GM23338 (cell line): ENCODE measurements at regions not wholly inside any gene's neighbourhood (a gene's known extent, or its start where the extent isn't known, plus 50 kb on each side); places are given as distances from the start of the nearest gene placed in this dataset.

ENCODE experiments used
- CREB1 ChIP-seq: fragments of 250-450 bp; sonication (Bioruptor Pico); IDR thresholded peaks from 2 replicates; pipeline ENCODE4 v1.5.0; 2020; ENCODE audit warnings: low read depth, mild to moderate bottlenecking, moderate library complexity
- CTCF ChIP-seq, 2 experiments: fragments of 200-600 bp in 1 of 2; sonication (generic) in 1 of 2; conservative IDR thresholded peaks; 2 replicates each; pipeline versions ENCODE4 v1.5.1 to v1.6.1; 2016 to 2017; ENCODE audit warnings: antibody characterized with exemption in 2 of 2, low read depth in 2 of 2, mild to moderate bottlenecking in 2 of 2, moderate library complexity in 1 of 2
- EZH2 ChIP-seq: fragments of 200-600 bp; sonication (generic); IDR thresholded peaks from one replicate; pipeline ENCODE4 v1.8.0; 2017; ENCODE audit warnings: antibody characterized with exemption, mild to moderate bottlenecking, low read depth; ENCODE audit not compliant: unreplicated experiment
- JUNB ChIP-seq: IDR thresholded peaks from one replicate; pipeline ENCODE4 v1.6.1; 2016; ENCODE audit warnings: antibody characterized with exemption; ENCODE audit not compliant: unreplicated experiment
- NANOG ChIP-seq: IDR thresholded peaks from 2 replicates; pipeline ENCODE4 v1.6.1; 2016; ENCODE audit warnings: antibody characterized with exemption, borderline replicate concordance
- POLR2AphosphoS5 ChIP-seq: IDR thresholded peaks from 2 replicates; pipeline ENCODE4 v1.6.1; 2016; ENCODE audit warnings: antibody characterized with exemption, low read depth
- ZNF331 ChIP-seq: fragments of 250-450 bp; sonication (Bioruptor Pico); IDR thresholded peaks from 2 replicates; pipeline ENCODE4 v1.5.0; 2020; ENCODE audit warnings: low read depth, mild to moderate bottlenecking, moderate library complexity
- ZNF462 ChIP-seq: fragments of 250-450 bp; sonication (Bioruptor Pico); IDR thresholded peaks from 2 replicates; pipeline ENCODE4 v1.5.0; 2020; ENCODE audit warnings: mild to moderate bottlenecking, moderate library complexity

GRCh38 chr10:131685007-131685406 lies 215.8 kb upstream of the PPP2R2D start:
- no peak for TF ChIP-seq EZH2
- TF ChIP-seq CTCF (conservative IDR thresholded peaks at IDR 0.05; ENCODE audit: low read depth in 2 of 2) = no peak
- no peak for TF ChIP-seq POLR2AphosphoS5
- TF ChIP-seq JUNB = no peak
- TF ChIP-seq NANOG = no peak
- TF ChIP-seq CREB1 = no peak
- no peak for TF ChIP-seq ZNF331
- TF ChIP-seq ZNF462 (CRISPR knock-in tag) = no peak
